Erythroblast (primary cell): ENCODE measurements at regions not wholly inside any gene's neighbourhood (a gene's known extent, or its start where the extent isn't known, plus 50 kb on each side); places are given as distances from the start of the nearest gene placed in this dataset.

ENCODE experiments used
- GATA1 ChIP-seq: IDR thresholded peaks from 2 replicates; pipeline ENCODE4 v1.6.1; 2011; ENCODE audit warnings: low read depth, mild to moderate bottlenecking, control low read depth, low read length, moderate library complexity
- POLR2A ChIP-seq: IDR thresholded peaks from 2 replicates; pipeline ENCODE4 v1.6.1; 2011; ENCODE audit warnings: mild to moderate bottlenecking, low read length

- TF ChIP-seq POLR2A: no peak
- TF ChIP-seq GATA1: no peak
These were observed 208.8 kb upstream of the RAB4A start for GRCh38 chr1:229062135-229062534.
